Inflammatory macrophage (primary cell): ENCODE measurements at regions not wholly inside any gene's neighbourhood (a gene's known extent, or its start where the extent isn't known, plus 50 kb on each side); places are given as distances from the start of the nearest gene placed in this dataset.

Source experiments
- DNase-seq, 2 donors: peaks; one replicate each; pipeline ENCODE4 v3.0.0-alpha.2; 2020 to 2022

DNA sequence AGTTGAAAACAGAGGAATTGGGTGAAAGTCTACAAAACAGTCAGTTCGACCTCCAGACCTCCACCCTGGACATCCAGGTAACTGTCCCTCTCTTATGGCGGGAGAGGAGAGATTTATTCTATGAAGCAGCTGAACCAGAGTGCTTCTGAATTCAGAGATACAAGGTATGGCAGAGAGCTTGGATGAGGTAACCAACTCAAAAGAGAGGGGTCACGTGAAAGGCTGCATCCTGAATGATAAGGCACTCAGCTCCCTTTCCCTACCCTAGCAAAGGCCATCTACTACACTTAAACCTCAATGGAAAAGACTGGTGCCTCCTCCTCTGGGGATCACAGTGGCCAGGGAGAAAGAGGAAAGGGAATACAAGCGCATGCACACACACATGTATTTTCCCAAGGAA lies 88.4 kb upstream of the KCNA3 start:
- no peak for DNase-seq

DNA sequence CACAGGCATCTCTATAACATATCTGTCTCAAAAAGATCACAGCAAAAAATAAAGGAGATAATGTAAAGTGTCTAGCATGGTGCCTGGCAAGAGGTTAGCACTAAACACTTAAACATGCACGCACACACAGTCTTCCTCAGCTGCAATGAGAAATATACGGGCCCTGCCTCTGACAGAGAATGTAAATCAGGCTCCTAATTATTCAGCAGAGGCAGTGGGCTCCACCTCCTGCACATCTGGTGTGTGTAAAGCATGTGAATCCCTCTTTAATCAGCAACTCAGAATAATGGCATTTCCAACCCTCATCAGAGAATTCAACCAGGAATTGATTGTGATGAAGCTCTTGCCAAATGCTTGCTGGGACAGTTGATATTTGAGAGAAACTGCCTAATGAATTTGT lies 85.6 kb upstream of the KCNA3 start:
- no peak for DNase-seq

DNA sequence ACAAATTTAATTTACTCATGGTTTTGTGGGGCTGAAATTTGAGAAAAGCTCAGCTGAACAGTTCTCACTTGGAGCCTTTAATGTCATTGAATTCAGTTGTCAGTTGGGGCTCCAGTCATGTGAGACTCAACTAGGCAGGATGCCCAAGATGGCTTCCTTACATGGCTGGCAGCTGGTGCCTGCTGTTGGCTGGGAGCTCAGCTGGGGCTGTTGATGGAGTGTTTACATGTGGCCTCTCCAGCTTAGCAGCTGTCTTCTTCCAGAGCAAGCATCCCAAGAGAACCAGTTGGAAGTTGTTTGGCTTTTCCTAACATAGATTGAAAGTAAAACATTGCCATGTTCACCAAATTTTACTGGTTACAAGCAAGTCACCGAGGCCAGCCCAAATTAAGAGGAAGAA lies 81.8 kb upstream of the KCNA3 start:
- no peak for DNase-seq

DNA sequence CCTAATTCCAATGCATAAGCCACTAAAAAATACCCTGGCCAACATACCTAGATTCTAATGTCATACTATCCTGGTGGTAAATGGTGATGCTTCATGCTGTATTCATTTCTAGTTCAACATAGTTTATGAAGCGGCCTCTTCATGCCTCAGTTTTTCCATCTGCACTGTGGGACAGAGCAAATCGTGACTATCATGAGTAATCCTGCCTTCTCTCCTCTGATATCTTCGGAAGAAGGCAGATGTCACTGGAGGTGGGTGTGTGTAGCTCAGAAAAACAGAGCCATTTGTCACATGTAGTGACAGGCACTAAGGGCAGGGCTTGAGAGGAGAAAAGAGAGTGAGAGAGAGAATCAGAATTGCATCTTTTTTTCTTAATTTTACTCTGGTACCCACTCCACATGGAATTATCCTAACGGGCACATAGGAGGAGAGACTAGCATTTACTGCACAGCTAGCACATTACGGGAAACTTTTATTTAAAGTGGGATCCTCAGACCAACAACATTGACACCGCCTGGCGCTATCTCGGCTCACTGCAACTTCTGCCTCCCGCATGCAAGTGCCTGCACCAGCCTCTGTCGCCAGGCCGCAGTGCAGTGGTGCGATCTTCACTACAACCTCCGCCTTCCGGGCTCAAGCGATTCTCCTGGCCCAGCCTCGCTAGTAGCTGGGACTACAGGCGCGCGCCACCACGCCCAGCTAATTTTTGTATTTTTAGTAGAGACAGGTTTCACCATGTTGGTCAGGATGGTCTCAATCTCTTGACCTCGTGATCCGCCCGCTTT lies 78.4 kb upstream of the KCNA3 start:
- DNase-seq, result no peak

DNA sequence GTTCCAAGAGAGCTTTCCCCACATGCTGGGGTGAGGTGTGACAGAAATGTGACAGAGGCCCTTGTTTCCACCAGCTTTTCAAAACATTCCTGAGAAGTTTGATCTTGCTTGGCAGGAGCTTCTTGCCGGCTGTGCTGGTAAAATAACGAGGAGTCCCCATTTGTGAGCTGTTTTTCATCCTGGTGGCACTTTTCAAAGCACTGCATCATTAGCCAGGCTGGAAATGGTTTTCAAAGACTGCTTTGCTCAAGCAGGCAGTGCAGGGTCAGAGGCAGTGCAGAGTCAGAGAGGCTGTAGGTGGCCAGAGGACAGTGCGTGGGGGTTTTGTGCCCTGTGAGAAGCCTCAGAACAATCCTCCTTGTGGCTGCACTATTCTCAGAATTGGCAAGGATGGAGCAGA lies 75.8 kb upstream of the KCNA3 start:
- no peak for DNase-seq

DNA sequence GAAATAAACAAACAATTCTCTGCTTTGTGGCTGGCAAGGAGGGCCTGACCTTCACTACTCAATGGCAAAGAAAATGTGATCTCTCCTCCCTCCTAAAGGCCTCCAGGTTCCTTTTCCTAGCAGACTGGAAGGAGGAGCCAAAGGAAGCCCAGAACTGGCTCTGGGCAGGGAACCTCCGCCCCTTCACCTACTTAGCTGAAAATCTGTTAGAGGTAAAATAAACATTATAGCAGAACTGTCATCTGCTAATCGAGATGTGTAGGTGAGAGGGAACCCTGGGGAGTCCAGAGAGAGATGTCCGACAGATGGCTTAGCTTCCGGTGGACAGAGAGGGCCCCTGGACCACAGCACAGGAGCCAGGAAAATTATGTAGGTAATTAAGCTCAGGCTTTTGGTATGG lies 75.2 kb upstream of the KCNA3 start:
- no peak for DNase-seq

DNA sequence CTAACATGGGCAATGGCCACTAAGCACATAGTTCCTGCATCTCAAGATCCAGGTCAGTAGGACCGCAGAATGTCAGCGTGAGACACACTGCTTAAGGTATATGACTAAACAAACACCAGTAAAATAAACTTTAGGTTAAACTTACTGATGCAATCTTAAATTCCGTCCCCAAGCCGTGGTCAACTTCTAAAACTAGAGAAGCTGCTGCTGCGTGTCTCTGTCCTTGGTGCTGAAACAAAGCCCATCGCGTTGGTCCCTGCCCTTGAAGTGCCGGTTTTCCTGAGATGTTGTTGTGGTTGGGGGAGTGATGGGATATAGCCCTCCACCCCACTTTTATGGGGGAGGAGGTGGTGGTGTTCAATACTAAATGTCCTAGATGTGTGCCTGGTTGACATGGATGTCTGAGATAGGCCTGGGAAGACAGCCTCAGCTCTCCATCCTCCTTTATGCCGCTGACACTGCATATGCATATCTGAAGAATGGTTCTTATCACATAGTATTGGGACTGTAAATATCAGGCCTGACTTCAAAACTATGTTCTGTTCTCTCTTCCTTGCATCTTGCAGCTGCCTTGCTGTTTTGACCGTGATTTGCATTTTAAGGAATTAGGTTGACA lies 72.0 kb upstream of the KCNA3 start:
- peak; percentile 45 to 61 for DNase-seq

DNA sequence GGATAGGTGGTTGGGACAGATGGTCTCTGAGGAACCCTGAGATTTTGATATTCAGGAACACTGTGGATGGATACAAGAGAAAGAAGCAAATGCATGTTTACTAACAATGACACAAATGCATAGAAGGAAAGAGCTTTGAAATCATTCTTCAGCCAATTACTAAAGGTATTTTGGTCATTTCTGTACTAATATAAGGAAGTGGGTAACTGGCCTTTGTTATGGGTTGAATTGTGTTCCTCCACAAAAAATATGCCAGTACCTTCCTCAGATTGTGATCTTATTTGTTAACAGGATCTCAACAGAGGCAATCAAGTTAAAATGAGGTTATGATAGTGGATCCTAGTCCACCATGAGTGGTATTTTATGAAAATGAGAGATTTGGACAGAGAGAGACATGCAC lies 68.7 kb upstream of the KCNA3 start:
- DNase-seq, result no peak

DNA sequence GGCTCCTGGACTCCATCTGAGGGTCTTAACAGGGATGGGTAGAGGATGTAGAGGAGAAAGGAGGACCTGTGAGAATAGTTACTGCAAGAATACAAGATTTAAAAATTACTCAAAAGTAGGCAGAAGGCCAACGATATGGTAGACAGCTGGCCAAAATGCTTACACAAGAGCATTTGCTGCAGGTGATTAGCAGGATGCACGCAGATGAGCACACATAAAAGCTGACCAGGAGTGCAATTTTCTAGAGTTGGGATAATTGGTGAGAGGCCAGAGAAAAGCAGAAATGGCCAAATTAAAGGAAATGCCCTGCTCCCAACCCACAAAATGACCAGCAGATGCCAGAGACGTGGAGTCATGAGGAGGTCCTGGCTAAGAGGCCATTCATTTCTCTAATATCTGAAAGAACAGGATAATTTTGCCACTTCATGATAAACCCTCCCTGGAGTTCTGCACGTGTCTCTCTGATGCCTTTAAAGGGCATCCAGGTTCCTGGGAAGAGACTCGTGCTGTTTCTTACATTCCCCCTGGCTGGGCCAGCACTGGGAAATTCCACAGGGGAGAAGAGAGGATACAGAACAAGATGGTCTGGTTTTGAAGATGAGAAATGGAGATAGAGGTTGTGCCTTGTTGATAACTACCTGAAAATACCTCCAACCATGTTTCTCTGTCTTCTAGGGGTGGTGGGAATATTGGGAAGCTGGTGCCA lies 62.3 kb upstream of the KCNA3 start:
- DNase-seq, result no peak

DNA sequence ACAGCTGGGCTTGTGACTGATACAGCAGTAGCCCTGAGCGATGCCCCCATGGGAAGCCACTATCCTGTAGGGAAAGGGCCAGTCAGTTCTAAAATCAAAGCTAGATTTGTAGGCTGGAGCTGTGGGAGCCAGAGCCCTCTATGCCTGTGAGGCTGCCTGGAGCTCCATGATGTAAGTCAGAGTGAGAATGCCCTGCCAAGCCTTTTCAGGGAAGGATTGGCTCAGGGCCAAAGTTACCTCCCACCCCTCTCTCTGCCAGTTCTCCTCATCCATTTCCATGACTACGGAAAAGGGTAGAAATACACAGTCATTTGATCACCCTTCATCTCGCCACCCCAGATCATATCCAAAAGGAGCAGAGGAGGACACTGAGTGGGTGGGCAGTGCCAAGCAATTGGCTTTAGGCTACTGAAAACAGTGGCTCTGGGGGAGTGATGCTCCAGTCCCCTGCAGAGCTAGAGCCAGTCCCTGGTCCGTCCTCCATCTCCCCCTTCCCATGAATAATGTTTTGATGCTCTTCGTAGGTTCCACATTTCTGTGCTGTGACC lies 59.5 kb upstream of the KCNA3 start:
- no peak for DNase-seq

DNA sequence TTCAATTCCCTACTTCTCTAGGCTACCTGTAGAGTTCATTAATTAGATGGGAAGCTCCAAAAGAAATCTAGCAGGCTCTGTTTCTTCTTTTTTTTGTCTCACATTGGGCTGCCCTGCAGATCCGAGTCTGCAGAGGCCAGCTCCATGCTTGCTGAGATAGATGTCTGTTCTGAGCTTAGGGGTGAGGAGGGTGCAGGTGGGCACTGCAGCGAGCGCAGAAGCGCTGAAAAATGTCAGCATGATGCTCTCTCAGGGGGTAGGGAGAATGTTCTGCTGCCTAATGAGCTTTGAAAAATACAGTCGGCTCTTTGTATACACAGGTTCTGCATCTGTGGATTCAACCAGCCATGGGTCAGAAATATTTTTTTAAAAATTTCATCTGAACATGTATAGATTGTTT lies 56.8 kb upstream of the KCNA3 start:
- no peak for DNase-seq

DNA sequence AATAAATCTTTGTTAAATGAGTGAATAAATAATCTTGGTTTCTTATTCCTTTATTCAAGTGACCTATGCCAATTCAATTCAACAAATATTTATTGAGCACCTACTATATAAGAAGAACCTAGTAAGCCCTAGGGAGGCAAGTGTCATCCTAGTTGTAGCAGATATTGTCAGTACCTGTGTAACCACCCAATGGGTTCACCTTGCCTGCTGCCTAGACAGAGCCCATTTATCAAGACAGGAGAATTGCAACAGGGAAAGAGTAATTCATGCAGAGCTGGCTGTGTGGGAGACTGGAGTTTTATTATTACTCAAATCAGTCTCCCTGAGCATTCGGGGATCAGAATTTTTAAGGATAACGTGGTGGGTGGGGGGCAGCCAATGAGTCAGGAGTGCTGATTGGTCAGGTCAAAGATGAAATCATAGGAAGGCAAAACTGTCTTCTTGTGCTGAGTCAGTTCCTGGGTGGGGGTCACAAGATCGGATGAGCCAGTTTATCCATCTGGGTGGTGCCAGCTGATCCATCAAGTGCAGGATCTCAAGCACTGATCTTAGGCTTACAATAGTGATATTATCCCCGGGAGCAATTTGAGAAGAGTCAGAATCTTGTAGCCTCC lies 53.8 kb upstream of the KCNA3 start:
- no peak for DNase-seq

DNA sequence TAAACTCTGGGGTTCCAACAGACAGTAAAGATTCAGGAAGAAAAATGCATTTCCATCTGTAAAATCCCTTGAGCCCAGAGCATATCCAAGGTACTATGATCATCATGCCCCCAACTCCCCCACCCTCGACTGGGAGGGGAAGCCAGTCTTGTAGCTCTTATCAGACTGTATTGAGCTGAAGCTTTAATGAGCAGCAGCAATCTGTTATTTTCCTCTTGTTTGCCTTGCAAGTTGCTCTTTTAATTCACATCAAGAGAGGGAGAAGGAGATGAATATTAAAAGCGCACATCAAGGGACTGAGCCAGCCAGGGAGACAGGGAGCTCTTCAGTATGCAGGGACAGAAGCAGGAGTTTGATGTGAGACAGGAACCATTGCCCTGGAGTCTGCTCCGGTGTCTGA lies 52.5 kb upstream of the KCNA3 start:
- no peak for DNase-seq

DNA sequence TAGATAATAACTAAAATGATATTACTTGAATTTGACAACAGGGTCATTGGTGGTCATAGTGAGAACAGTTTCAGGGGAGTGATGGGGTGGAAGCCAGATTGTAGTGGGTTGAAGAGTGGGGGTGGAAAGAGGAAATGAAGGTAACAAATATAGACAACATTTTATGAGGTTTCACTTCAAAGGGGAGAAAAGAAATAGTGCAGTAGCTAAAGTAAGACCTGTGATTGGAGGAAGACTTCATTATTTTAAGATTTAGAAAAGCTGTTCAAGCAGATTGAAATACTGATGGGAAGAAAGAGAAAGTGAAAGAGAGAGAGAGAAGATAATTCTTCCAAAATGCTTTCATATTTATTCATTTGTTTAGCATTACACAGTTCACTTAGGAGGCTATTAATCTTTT lies 52.0 kb upstream of the KCNA3 start:
- no peak for DNase-seq
